ENCODE measurements at regions not wholly inside any gene's neighbourhood (a gene's known extent, or its start where the extent isn't known, plus 50 kb on each side); places are given as distances from the start of the nearest gene placed in this dataset.

DNA sequence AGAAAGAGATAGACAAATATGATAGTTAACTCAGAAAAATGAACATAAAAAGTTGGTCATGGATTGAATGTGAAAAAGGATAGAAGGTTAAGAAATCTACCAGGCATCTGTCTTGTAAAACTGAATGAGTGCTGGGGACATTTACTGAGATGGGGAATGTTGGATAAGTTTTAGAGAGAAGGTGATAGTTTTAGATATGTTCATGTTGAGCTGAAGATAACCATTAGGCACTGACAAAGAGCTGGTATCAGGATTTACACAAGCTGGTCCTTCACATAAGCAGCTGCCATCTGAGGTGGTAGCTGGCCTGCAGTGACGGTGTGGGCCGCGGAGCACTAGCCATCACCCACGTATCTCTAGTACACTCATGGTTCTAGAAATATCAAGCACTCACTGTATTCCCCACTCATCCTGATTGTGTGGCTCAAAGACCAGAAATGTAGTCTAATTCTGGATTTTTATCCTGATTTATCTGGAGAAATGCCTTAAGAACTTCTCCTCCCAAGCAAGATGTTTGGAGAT, 194.4 kb upstream of the KCNJ16 start:
- H3K4me3 ChIP-seq (ENCODE audit: insufficient read depth, low read length, poor library complexity, severe bottlenecking), result no peak overlapping the region
- no peak overlapping the region for H3K4me2 ChIP-seq (ENCODE audit: low read depth, low read length, poor library complexity, severe bottlenecking)
- no peaks in the 10 kb centered on the region for H3K79me2 ChIP-seq (ENCODE audit: insufficient read depth, low read length)
- 0 out of 2 replicates have a peak, but pooled peaks cover 6% of the 10 kb centered on the region for H3K36me3 ChIP-seq (ENCODE audit: low read length)
- TF ChIP-seq, protein P1, sequence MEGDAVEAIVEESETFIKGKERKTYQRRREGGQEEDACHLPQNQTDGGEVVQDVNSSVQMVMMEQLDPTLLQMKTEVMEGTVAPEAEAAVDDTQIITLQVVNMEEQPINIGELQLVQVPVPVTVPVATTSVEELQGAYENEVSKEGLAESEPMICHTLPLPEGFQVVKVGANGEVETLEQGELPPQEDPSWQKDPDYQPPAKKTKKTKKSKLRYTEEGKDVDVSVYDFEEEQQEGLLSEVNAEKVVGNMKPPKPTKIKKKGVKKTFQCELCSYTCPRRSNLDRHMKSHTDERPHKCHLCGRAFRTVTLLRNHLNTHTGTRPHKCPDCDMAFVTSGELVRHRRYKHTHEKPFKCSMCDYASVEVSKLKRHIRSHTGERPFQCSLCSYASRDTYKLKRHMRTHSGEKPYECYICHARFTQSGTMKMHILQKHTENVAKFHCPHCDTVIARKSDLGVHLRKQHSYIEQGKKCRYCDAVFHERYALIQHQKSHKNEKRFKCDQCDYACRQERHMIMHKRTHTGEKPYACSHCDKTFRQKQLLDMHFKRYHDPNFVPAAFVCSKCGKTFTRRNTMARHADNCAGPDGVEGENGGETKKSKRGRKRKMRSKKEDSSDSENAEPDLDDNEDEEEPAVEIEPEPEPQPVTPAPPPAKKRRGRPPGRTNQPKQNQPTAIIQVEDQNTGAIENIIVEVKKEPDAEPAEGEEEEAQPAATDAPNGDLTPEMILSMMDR (IDR thresholded peaks at IDR 0.05; ENCODE audit: insufficient read depth, low read length, poor library complexity, severe bottlenecking), result no peak
- no peak for TF ChIP-seq EZH2phosphoT487 (conservative IDR thresholded peaks at IDR 0.05; ENCODE audit: low read length)
- H4K20me1 ChIP-seq (ENCODE audit: low read depth, low read length), result no peaks in the 10 kb centered on the region
- no peak overlapping the region for H2AFZ ChIP-seq (ENCODE audit: low read depth, low read length, severe bottlenecking)
- H3F3A ChIP-seq (ENCODE audit: insufficient read depth), result no peaks in the 10 kb centered on the region
- H3K27ac ChIP-seq (ENCODE audit: low read depth, low read length), result no peak overlapping the region
- no peaks in the 10 kb centered on the region for H3K27me3 ChIP-seq (ENCODE audit: low read length)
- H3K9me2 ChIP-seq (replicated peaks; ENCODE audit: insufficient read depth, low read length), result no peaks in the 10 kb centered on the region
- H3K9me3 ChIP-seq (ENCODE audit: insufficient read depth, low read length), result no peaks in the 10 kb centered on the region
- H3K9ac ChIP-seq (ENCODE audit: low read length), result no peak overlapping the region

DNA sequence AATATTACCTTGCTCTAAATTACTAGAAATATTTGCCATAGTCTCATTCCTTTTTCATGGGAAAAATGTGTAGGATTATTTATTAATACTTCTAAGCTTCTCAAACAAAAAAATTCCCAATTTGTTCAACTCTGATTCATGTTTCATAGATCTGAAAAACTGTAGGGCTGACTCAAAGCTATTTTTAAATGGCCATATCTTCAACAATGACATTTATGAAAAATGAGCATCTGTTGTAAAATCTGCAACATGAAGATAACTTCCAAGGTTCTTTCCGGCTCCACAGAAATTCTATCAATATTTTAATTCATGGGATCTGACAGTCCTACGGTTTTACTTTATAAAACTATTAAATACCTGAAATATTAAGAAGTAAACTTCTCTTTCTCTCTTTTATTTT, 192.7 kb upstream of the KCNJ16 start:
- 0 out of 2 replicates have a peak, but pooled peaks cover 6% of the 10 kb centered on the region for H3K36me3 ChIP-seq (ENCODE audit: low read length)
- no peaks in the 10 kb centered on the region for H3F3A ChIP-seq (ENCODE audit: insufficient read depth)
- no peaks in the 10 kb centered on the region for H3K79me2 ChIP-seq (ENCODE audit: insufficient read depth, low read length)
- H3K4me3 ChIP-seq (ENCODE audit: insufficient read depth, low read length, poor library complexity, severe bottlenecking), result no peak overlapping the region
- H3K4me2 ChIP-seq (ENCODE audit: low read depth, low read length, poor library complexity, severe bottlenecking), result no peak overlapping the region
- TF ChIP-seq, protein P1 (IDR thresholded peaks at IDR 0.05; ENCODE audit: insufficient read depth, low read length, poor library complexity, severe bottlenecking), result no peak
- TF ChIP-seq EZH2phosphoT487 (conservative IDR thresholded peaks at IDR 0.05; ENCODE audit: low read length), result no peak
- no peak overlapping the region for H3K9ac ChIP-seq (ENCODE audit: low read length)
- H3K27ac ChIP-seq (ENCODE audit: low read depth, low read length), result no peak overlapping the region
- no peaks in the 10 kb centered on the region for H3K9me2 ChIP-seq (replicated peaks; ENCODE audit: insufficient read depth, low read length)
- H4K20me1 ChIP-seq (ENCODE audit: low read depth, low read length), result no peaks in the 10 kb centered on the region
- H3K9me3 ChIP-seq (ENCODE audit: insufficient read depth, low read length), result no peaks in the 10 kb centered on the region
- H2AFZ ChIP-seq (ENCODE audit: low read depth, low read length, severe bottlenecking), result no peak overlapping the region
- no peaks in the 10 kb centered on the region for H3K27me3 ChIP-seq (ENCODE audit: low read length)

DNA sequence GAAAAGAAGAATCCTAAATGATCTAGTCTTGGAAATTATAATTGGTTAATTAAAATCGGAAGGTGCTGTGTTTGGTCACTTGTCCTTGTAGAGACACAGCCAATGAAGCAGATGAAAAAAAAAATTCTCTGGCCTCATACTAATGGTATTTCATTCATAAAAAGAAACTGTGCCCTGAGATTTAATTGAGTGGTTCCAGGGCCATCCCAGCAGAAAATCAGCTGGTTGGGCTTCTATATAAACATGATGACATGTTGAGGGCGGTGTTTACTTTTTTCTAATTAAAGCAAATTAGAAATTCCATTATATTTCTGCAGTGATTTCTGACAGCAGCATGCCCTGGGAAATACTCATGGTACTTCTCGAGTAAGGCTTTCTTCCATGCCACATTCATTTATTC, 191.9 kb upstream of the KCNJ16 start:
- Histone ChIP-seq H3K79me2 (ENCODE audit: insufficient read depth, low read length) (no peaks in the 10 kb centered on the region), H3K9ac (ENCODE audit: low read length) (no peak overlapping the region), H2AFZ (ENCODE audit: low read depth, low read length, severe bottlenecking) (no peak overlapping the region), H3F3A (ENCODE audit: insufficient read depth) (no peaks in the 10 kb centered on the region), H3K9me2 (replicated peaks; ENCODE audit: insufficient read depth, low read length) (no peaks in the 10 kb centered on the region), H3K36me3 (ENCODE audit: low read length) (0 out of 2 replicates have a peak, but pooled peaks cover 3% of the 10 kb centered on the region), H3K27me3 (ENCODE audit: low read length) (no peaks in the 10 kb centered on the region), H3K27ac (ENCODE audit: low read depth, low read length) (no peak overlapping the region), H4K20me1 (ENCODE audit: low read depth, low read length) (no peaks in the 10 kb centered on the region), H3K4me3 (ENCODE audit: insufficient read depth, low read length, poor library complexity, severe bottlenecking) (no peak overlapping the region), H3K4me2 (ENCODE audit: low read depth, low read length, poor library complexity, severe bottlenecking) (no peak overlapping the region), H3K9me3 (ENCODE audit: insufficient read depth, low read length) (no peaks in the 10 kb centered on the region)
- TF ChIP-seq EZH2phosphoT487 (conservative IDR thresholded peaks at IDR 0.05; ENCODE audit: low read length), result no peak
- TF ChIP-seq, protein P1 (IDR thresholded peaks at IDR 0.05; ENCODE audit: insufficient read depth, low read length, poor library complexity, severe bottlenecking), result no peak

Data from SU-DHL-6 (cell line).